Endothelial cell of umbilical vein (primary cell): ENCODE measurements at regions not wholly inside any gene's neighbourhood (a gene's known extent, or its start where the extent isn't known, plus 50 kb on each side); places are given as distances from the start of the nearest gene placed in this dataset.

Source experiments
- BruUV-seq: library from RNA; stranded (reverse); fragments of 400-500 nt; replicated peaks from 2 replicates; lab custom pipeline; 2021; lab: Mats Ljungman, UMichigan
- CTCF ChIA-PET: fragments of 300-600, 350-600 bp; sonication (Branson Sonifier 250); formaldehyde crosslinking; loops from one replicate; lab custom pipeline; 2021; ENCODE audit warnings: antibody characterized with exemption, inconsistent platforms; lab: Charles Lee
- POLR2A ChIA-PET: fragments of 300-600, 350-600 bp; sonication (Branson Sonifier 250); formaldehyde crosslinking; loops from one replicate; lab custom pipeline; 2021; ENCODE audit warnings: antibody characterized with exemption, inconsistent platforms; lab: Charles Lee
- DNase-seq: peaks from one replicate; pipeline ENCODE4 v3.0.0-alpha.2; 2011; ENCODE audit warnings: low read depth, low spot score
- FAIRE-seq: peaks from 2 replicates; lab custom pipeline; 2011; peaks lifted over from hg19 to GRCh38; lab: Jason Lieb, UNC
- H2AFZ ChIP-seq: 2 replicates; pipeline ENCODE4 v1.6.0; 2012; ENCODE audit warnings: low read depth, low read length, control low read depth, inconsistent platforms
- H3K27ac ChIP-seq: 2 replicates; pipeline ENCODE4 v1.5.1; 2011; ENCODE audit warnings: low read depth, mild to moderate bottlenecking, control low read depth, low read length, moderate library complexity; ENCODE audit not compliant: insufficient read depth
- H3K27me3 ChIP-seq, 2 experiments: 2 replicates each; pipeline versions ENCODE4 v1.6.0 to v1.6.1; 2011; ENCODE audit warnings: low read length in 2 of 2, mixed read lengths in 1 of 2; ENCODE audit not compliant: control insufficient read depth in 2 of 2, insufficient read depth in 2 of 2
- H3K36me3 ChIP-seq, 2 experiments: 2 replicates in 1 of 2; 3 replicates in 1 of 2; pipeline ENCODE4 v1.5.1; 2011; ENCODE audit warnings: low read length in 2 of 2, mild to moderate bottlenecking in 1 of 2, moderate library complexity in 1 of 2; ENCODE audit not compliant: control insufficient read depth in 2 of 2, insufficient read depth in 2 of 2; ENCODE audit errors: extremely low read depth in 1 of 2
- H3K4me1 ChIP-seq: 3 replicates; pipeline ENCODE4 v1.5.1; 2011; ENCODE audit warnings: mild to moderate bottlenecking, low read length; ENCODE audit not compliant: control insufficient read depth, insufficient read depth; ENCODE audit errors: extremely low read depth
- H3K4me2 ChIP-seq: 2 replicates; pipeline ENCODE4 v1.6.1; 2011; ENCODE audit warnings: low read length, control low read depth, mixed read lengths; ENCODE audit not compliant: insufficient read depth
- H3K4me3 ChIP-seq, 3 experiments: fragments of 200-600 bp in 1 of 3; sonication (generic), shearing (Covaris generic) in 1 of 3; replicated peaks in 1 of 3; 2 replicates each; pipeline ENCODE4 v1.5.1; 2011 to 2016; ENCODE audit warnings: control low read depth in 3 of 3, low read length in 3 of 3, mild to moderate bottlenecking in 2 of 3, inconsistent platforms in 1 of 3, low read depth in 1 of 3, moderate library complexity in 1 of 3; ENCODE audit not compliant: insufficient read depth in 1 of 3
- H3K79me2 ChIP-seq: 2 replicates; pipeline ENCODE4 v1.6.0; 2012; ENCODE audit warnings: low read length, inconsistent platforms; ENCODE audit not compliant: control insufficient read depth, insufficient read depth
- H3K9ac ChIP-seq: replicated peaks from 2 replicates; pipeline ENCODE3; 2011; ENCODE audit warnings: low read length, control low read depth; ENCODE audit not compliant: insufficient read depth; ENCODE audit errors: extremely low read depth
- H3K9me1 ChIP-seq: replicated peaks from 3 replicates; pipeline ENCODE4 v1.6.0; 2011; ENCODE audit warnings: mild to moderate bottlenecking, low read length; ENCODE audit not compliant: control insufficient read depth, insufficient read depth; ENCODE audit errors: extremely low read depth
- H3K9me3 ChIP-seq: replicated peaks from 2 replicates; pipeline ENCODE4 v1.5.1; 2012; ENCODE audit warnings: low read length, inconsistent platforms; ENCODE audit not compliant: control insufficient read depth, insufficient read depth
- H4K20me1 ChIP-seq: replicated peaks from 2 replicates; pipeline ENCODE3; 2011; ENCODE audit warnings: mild to moderate bottlenecking, low read length; ENCODE audit not compliant: control insufficient read depth, insufficient read depth; ENCODE audit errors: extremely low read depth
- EZH2 ChIP-seq: IDR thresholded peaks from 2 replicates; pipeline ENCODE4 v1.6.1; 2012; ENCODE audit warnings: borderline replicate concordance, low read depth, mild to moderate bottlenecking, moderate library complexity, low read length, inconsistent platforms; ENCODE audit not compliant: severe bottlenecking
- JUN ChIP-seq: IDR thresholded peaks from 2 replicates; pipeline ENCODE4 v1.6.1; 2011; ENCODE audit warnings: borderline replicate concordance, low read depth; ENCODE audit not compliant: insufficient read length, insufficient read depth
- MYC ChIP-seq: IDR thresholded peaks from one replicate; pipeline ENCODE4 v1.6.1; 2011; ENCODE audit warnings: mild to moderate bottlenecking, low read depth, low read length
- POLR2A ChIP-seq: IDR thresholded peaks from 2 replicates; pipeline ENCODE4 v1.6.1; 2012; ENCODE audit warnings: low read depth, mild to moderate bottlenecking, control low read depth, low read length
- dilution Hi-C: fragments of 300-500 bp; cut with MboI; formaldehyde crosslinking; loops from one replicate; pipeline ENCODE4 v1.15.0; 2019; ENCODE audit warnings: low sequenced_read_pairs; ENCODE audit not compliant: extremely low pct_ligation_motif_present
- intact Hi-C: fragments of 100-400 bp; cut with micrococcal nuclease; formaldehyde crosslinking; loops from one replicate; pipeline ENCODE4 v1.10.0; 2022
- TF ChIP-seq, protein P1 (sequence below): IDR thresholded peaks from 2 replicates; pipeline ENCODE4 v1.6.1; 2011; ENCODE audit not compliant: insufficient read depth, insufficient read length
- TF ChIP-seq, protein P2 (sequence below), 2 donors: IDR thresholded peaks; 1 replicate in 1 of 2; 2 replicates in 1 of 2; pipeline ENCODE4 v1.5.1; 2011; ENCODE audit warnings: low read length in 2 of 2, mild to moderate bottlenecking in 2 of 2, moderate library complexity in 2 of 2, control low read depth in 1 of 2, inconsistent platforms in 1 of 2, low read depth in 1 of 2; ENCODE audit not compliant: insufficient read depth in 1 of 2; ENCODE audit errors: extremely low read depth in 1 of 2

DNA sequence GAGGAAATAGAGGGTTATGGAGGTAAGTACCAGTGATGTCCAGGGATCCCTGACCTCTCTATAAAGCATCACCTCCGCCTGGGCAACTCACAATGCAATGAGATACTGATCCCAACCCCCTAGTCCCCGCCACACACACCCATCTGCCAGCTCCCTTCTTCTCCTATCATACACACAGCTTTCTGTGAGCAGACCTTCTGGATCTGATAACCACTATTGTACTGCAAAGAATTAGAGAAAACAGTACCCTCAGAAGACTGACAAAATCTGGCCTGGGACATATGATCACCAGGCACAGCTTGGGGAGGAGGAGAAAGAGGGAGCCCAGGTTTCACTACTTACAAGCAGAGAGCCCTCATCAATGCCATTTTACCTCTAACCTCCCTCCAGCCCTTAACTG is 249.0 kb downstream of the SEC61B start:
- CTCF ChIA-PET: no interaction called here
- no TSS peak for BruUV-seq

More for the DNA sequence above, 249.0 kb downstream of the SEC61B start:
- H3K4me2 ChIP-seq: no peak overlapping the region
- no peaks in the 10 kb centered on the region for H3K9me3 ChIP-seq
- dilution Hi-C loops (no loop called here), intact Hi-C loops (no loop called here)
- no peak for DNase-seq
- no peaks in the 10 kb centered on the region for H3K9me1 ChIP-seq
- no peaks in the 10 kb centered on the region for H3K79me2 ChIP-seq
- no peak overlapping the region for H3K9ac ChIP-seq
- H3K4me3 ChIP-seq: no peak overlapping the region
- H3K27me3 ChIP-seq: peaks cover 2 to 9% of the 10 kb centered on the region in 2 experiments
- no peaks in the 10 kb centered on the region for H4K20me1 ChIP-seq
- POLR2A ChIA-PET: no interaction called here
- H3K27ac ChIP-seq: no peak overlapping the region
- no peak overlapping the region for H2AFZ ChIP-seq
- no peak for FAIRE-seq
- H3K4me1 ChIP-seq: no peaks in the 10 kb centered on the region
- no peaks in the 10 kb centered on the region for H3K36me3 ChIP-seq
- TF ChIP-seq, protein P1, sequence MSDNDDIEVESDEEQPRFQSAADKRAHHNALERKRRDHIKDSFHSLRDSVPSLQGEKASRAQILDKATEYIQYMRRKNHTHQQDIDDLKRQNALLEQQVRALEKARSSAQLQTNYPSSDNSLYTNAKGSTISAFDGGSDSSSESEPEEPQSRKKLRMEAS: no peak
- TF ChIP-seq EZH2: no peak
- no peak for TF ChIP-seq MYC
- no peak for TF ChIP-seq POLR2A
- TF ChIP-seq, protein P2, sequence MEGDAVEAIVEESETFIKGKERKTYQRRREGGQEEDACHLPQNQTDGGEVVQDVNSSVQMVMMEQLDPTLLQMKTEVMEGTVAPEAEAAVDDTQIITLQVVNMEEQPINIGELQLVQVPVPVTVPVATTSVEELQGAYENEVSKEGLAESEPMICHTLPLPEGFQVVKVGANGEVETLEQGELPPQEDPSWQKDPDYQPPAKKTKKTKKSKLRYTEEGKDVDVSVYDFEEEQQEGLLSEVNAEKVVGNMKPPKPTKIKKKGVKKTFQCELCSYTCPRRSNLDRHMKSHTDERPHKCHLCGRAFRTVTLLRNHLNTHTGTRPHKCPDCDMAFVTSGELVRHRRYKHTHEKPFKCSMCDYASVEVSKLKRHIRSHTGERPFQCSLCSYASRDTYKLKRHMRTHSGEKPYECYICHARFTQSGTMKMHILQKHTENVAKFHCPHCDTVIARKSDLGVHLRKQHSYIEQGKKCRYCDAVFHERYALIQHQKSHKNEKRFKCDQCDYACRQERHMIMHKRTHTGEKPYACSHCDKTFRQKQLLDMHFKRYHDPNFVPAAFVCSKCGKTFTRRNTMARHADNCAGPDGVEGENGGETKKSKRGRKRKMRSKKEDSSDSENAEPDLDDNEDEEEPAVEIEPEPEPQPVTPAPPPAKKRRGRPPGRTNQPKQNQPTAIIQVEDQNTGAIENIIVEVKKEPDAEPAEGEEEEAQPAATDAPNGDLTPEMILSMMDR (IDR thresholded peaks at IDR 0.05; ENCODE audit: extremely low read depth in 1 of 2, insufficient read depth in 1 of 2, low read depth in 1 of 2, low read length in 2 of 2): no peak
- no peak for TF ChIP-seq JUN
